Chondrocyte (in vitro differentiated cells): ENCODE measurements at regions not wholly inside any gene's neighbourhood (a gene's known extent, or its start where the extent isn't known, plus 50 kb on each side); places are given as distances from the start of the nearest gene placed in this dataset.

ENCODE experiments used
- DNase-seq: peaks from one replicate; pipeline ENCODE4 v3.0.0; 2021; ENCODE audit warnings: mixed read lengths, low spot score
- H3K27ac Mint-ChIP-seq: one replicate; pipeline ENCODE4 v1.8.0; 2021; ENCODE audit warnings: mild to moderate bottlenecking, moderate library complexity, mixed read lengths; ENCODE audit not compliant: unreplicated experiment
- H3K27me3 Mint-ChIP-seq: 2 replicates; pipeline ENCODE4 v1.8.0; 2021; ENCODE audit warnings: low read depth, mixed read lengths
- H3K36me3 Mint-ChIP-seq: 2 replicates; pipeline ENCODE4 v1.8.0; 2021; ENCODE audit warnings: low read depth, mixed read lengths
- H3K4me1 Mint-ChIP-seq: 2 replicates; pipeline ENCODE4 v1.8.0; 2021; ENCODE audit warnings: low read depth, mild to moderate bottlenecking, mixed read lengths
- H3K4me3 Mint-ChIP-seq: one replicate; pipeline ENCODE4 v1.8.0; 2021; ENCODE audit warnings: mild to moderate bottlenecking, moderate library complexity, mixed read lengths; ENCODE audit not compliant: unreplicated experiment
- H3K9me3 Mint-ChIP-seq: 2 replicates; pipeline ENCODE4 v1.8.0; 2021; ENCODE audit warnings: low read depth, mixed read lengths
- CTCF ChIP-seq: fragments of 200-600 bp; sonication (generic); IDR thresholded peaks from 2 replicates; pipeline ENCODE4 v1.5.0; 2021; ENCODE audit warnings: antibody characterized with exemption, mild to moderate bottlenecking, moderate library complexity

DNA sequence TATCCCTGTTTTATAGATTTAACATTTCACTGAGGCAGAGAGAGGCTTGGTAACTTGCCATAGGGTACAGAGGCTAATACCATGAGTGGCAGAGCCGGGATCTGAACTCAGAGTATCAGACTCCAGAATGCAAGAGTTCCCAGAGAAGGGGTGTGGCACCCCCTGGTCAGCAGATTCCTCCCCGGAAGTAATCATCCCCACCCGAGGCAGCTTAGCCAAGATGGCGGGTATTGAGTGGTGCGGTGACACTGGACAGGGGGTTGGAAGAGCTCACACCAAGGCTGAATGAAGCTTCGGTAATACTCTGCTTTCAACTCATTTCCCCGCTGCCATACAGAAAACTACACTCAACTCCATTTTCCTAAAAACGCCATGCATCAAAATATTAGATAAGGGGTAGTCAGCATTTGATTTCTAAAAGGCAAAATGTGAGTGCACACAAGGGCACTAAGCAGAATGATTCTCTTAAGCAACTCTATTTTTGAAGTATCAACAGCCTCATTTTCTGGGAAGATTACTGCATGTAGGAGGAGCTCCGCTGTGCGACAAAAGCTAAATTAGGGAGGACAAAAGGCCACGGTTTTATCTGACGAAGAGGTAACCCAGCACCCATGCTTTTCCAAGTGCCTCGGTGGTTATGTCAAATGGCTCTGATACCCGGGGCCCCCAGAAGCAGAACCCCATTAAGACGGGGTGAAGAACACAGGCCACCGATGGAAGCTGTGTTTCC is 166.7 kb downstream of the NUP210 start:
- no peak overlapping the region for H3K4me3 Mint-ChIP-seq
- TF ChIP-seq CTCF = no peak
- no peaks in the 10 kb centered on the region for H3K9me3 Mint-ChIP-seq
- H3K36me3 Mint-ChIP-seq = no peaks in the 10 kb centered on the region
- H3K4me1 Mint-ChIP-seq = peaks cover 4% of the 10 kb centered on the region
- peaks cover 45% of the 10 kb centered on the region for H3K27me3 Mint-ChIP-seq
- no peak for DNase-seq
- H3K27ac Mint-ChIP-seq = no peak overlapping the region

- H3K4me3 Mint-ChIP-seq = no peak overlapping the region
- DNase-seq = no peak
- peaks cover 41% of the 10 kb centered on the region for H3K27me3 Mint-ChIP-seq
- no peak for TF ChIP-seq CTCF
- no peak overlapping the region for H3K27ac Mint-ChIP-seq
- H3K9me3 Mint-ChIP-seq = no peaks in the 10 kb centered on the region
- H3K4me1 Mint-ChIP-seq = peaks cover 4% of the 10 kb centered on the region
- H3K36me3 Mint-ChIP-seq = no peaks in the 10 kb centered on the region
Observed at GRCh38 chr3:13252207-13252606, 167.9 kb downstream of the NUP210 start.

GRCh38 chr3:13251166-13251903 is 168.8 kb downstream of the NUP210 start:
- H3K27me3 Mint-ChIP-seq = peaks cover 35% of the 10 kb centered on the region
- no peaks in the 10 kb centered on the region for H3K9me3 Mint-ChIP-seq
- no peaks in the 10 kb centered on the region for H3K36me3 Mint-ChIP-seq
- no peak for TF ChIP-seq CTCF
- H3K4me1 Mint-ChIP-seq = peaks cover 4% of the 10 kb centered on the region
- no peak overlapping the region for H3K27ac Mint-ChIP-seq
- H3K4me3 Mint-ChIP-seq = no peak overlapping the region
- no peak for DNase-seq

DNA sequence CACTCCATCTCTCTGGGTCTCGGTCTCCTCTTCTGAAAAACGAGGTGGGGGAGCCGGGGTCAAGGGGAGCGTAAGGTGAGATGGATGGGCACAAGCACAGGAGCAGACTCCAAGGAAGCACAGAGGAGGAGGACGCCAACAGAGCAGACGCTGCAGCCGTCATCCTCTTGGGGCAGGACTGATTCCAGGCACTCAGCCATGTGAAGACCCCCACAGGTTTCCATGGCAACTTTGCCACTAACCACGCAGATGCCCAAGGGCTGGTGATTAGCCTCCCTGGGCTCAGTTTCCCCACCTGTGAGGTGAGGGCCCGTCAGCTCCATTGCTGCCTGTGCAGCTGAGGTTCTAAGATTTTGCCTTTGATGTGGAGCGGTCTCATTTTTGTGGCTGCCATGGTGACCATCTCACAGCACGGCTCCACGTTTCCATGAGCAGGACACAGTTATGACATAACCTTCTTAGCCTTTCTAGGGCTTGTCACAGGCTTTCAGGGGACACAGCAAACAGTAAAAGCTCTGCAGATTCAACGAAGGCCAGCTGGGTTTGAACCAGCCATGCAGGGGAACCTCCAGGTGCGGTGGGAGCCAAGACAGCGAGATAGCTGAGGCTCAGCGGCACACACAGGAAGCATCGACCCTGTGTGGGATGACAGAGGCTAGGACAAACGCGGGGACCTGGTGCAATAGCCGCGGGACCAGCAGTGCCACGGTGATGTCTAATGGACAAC is 170.3 kb downstream of the NUP210 start:
- TF ChIP-seq CTCF = no peak
- peaks cover 24% of the 10 kb centered on the region for H3K27me3 Mint-ChIP-seq
- H3K4me1 Mint-ChIP-seq = peaks cover 4% of the 10 kb centered on the region
- H3K4me3 Mint-ChIP-seq = no peak overlapping the region
- peak; percentile 54 for DNase-seq
- H3K36me3 Mint-ChIP-seq = no peaks in the 10 kb centered on the region
- no peaks in the 10 kb centered on the region for H3K9me3 Mint-ChIP-seq
- no peak overlapping the region for H3K27ac Mint-ChIP-seq

DNA sequence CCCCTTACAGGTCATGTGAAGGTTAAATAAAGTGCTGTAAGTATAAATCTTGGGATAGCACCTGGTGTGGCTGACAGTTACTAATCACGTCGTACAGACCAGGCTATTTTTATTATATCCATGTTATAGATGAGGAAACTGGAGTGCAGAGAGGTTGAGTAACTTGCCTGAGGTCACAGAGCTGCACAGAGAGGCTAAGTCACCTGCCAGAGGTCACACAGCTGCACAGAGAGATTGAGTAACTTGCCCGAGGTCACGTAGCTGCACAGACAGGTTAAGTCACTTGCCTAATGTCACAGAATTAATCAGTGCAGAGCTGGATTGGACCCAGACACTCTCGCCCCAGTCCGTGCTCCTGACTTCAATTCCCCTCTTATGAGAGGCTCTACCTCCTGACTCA is 171.5 kb downstream of the NUP210 start:
- no peak for TF ChIP-seq CTCF
- H3K4me1 Mint-ChIP-seq = peaks cover 4% of the 10 kb centered on the region
- H3K36me3 Mint-ChIP-seq = no peaks in the 10 kb centered on the region
- no peaks in the 10 kb centered on the region for H3K9me3 Mint-ChIP-seq
- no peak overlapping the region for H3K27ac Mint-ChIP-seq
- peaks cover 21% of the 10 kb centered on the region for H3K27me3 Mint-ChIP-seq
- H3K4me3 Mint-ChIP-seq = no peak overlapping the region
- peak; percentile 25 for DNase-seq
